ENCODE measurements at regions not wholly inside any gene's neighbourhood (a gene's known extent, or its start where the extent isn't known, plus 50 kb on each side); places are given as distances from the start of the nearest gene placed in this dataset.
"Not testable (repeated sequence)": the region's sequence is repeated elsewhere in the genome, so short reads cannot be mapped to it uniquely, and the experiment has no call there.

DNA sequence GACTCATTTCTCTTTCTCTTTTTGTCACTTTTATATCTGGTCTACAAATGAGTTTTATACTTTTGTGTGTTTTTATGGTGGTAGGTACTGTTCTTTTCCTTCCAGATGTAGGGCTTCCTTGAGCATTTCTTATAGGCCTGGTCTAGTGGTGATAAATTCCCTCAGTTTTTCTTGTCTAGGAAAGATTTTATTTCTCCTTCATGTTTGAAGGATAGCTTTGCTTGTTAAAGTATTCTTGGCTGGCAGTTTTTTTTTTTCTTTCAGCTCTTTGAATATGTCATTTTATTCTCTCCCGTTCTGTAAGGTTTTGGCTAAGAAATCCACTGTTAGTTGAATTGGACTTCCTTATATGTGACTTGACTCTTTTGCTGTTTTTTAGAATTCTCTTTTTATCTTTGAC, 292.7 kb downstream of the RPS24 start:
- no peak for DNase-seq

DNA sequence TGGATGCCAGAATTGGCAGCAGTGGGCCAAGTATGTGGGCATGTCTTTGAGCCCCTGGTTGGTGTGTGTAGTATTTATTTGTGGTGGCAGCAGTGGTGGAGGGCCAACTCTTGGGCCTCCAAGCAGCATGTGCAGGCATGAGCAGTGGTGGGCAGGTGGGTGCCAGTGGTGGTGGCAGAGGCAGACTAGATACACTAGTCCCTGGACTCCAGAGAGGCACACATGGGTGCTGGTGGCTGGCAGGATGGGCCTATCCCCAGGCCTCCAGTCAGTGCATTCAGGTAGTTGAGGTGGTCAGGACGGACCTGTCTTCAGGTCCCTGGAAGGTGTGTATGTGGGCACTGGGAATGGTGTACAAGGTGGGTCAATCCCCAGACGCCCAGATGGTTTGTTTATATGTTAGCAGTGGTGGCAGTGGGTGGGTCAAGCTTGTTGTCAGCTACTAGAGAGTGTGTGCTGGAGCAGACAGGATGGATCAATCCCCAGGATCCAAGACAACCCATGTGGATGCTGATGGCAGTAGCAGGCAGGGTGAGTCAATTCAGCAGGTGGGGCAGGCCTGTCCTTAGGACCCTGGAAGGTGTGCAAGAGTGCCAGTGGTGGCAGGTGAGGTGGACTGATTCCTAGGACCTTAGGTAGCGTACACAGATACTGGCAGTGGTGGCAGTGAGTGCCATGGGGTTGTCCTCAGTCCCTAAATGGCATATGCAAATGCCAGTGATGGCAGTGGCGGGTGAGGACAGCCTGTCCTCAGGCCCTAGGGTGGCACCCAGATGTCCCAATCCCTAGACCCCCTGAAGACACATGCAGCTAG, 294.3 kb downstream of the RPS24 start:
- no peak for DNase-seq

- no peak for DNase-seq
Observed at GRCh38 chr10:78328592-78329404, 295.1 kb downstream of the RPS24 start.

GRCh38 chr10:78330884-78331283, 297.2 kb downstream of the RPS24 start:
- no peak for DNase-seq

- no peak for DNase-seq
Observed at GRCh38 chr10:78331391-78331922, 297.8 kb downstream of the RPS24 start.

DNA sequence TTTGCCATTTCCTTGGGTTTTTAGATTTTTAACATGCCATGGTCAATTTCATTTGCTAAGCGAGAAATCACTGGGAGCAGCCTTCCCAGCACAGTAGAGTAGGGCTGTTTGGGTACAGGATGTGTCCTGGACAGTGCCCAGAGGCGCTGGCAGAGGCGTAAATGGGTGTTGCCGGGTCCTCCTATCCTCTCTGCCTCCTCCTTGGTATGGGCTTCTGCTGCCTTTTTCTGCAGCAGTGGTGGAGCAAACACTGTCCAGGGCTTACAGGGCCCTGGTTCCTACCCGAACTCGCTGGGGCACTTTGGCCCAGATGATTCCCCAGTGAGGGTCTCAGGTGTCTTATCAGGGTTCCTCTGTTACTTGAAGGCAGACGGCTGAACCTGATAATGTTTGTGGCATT, 298.3 kb downstream of the RPS24 start:
- DNase-seq = no peak

DNA sequence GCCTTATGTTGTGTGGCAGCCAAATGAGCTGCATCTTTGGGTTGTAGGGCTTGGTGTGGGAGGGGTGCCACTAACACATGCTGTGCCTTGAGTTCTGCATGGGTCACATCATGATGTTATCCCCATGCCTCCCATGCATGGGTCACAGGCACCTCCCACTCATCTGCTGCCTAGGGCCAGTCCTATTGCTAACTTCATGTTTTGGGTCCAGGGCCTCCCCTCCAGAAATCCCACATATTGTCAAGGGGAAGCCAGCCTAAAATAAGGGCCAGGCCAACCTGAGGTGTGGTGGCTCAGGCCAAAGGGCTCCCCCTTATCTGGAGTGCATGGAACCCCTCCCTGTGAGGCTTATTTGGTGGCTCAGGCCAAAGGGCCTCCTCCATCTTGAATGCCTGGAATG, 299.0 kb downstream of the RPS24 start:
- no peak for DNase-seq

GRCh38 chr10:78333362-78334143, 299.9 kb downstream of the RPS24 start:
- DNase-seq = no peak

DNA sequence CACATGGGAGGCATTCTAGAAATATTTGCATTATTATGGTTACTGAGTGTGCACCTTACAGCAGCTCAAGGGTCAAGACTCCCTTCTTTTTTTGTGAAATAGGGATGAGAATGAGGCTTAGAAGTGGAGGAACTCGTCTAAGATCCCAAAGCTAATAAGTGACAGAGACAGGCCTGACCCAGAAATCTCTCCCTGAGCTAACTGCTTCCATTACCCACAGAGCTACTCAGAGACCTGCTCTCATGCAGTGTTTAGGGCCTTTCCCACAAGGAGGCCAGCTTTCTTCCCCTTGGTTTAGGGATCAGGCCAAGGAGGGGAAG, 301.7 kb downstream of the RPS24 start:
- no peak for DNase-seq

GRCh38 chr10:78335691-78336401, 302.2 kb downstream of the RPS24 start:
- DNase-seq = no peak

GRCh38 chr10:78336402-78336791, 302.7 kb downstream of the RPS24 start:
- DNase-seq = no peak

- DNase-seq = no peak
Observed at GRCh38 chr10:78337016-78337415, 303.4 kb downstream of the RPS24 start.

DNA sequence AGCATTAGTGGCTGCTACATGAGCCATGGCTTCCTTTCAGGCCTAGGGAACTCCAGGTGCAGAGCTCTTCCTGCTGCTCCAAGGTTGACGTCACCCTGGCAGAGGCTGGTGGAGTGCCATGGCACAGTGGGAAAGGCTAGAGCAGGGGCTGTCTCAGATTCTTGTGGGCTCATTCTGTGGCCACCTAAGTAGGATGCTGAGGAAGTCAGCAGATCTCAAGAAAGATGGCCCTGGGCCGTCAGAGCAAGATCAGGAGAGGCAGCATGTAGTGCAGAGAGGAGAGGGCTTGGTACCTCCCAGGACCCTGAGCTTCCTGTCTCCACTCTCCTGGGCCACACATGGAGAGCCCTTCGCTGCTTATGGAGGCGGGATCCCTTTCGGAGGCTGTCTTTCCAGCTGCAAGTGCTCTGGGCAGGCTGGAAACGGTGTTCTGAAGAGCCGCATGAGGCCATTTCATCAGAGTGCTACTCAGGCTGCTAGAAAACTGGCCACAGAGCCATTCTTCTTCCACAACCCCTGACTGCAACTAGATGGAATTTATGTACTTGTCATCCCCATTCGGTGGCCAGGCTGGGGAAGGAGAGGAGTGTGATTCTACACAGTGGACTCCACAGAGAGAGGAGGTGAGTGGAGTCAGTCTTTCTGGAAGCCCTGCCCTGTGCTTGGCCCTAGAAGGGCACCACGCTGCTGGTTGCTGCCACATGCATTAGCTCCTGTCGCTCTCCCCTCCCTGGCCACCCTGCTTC, 304.2 kb downstream of the RPS24 start:
- DNase-seq = no peak

DNA sequence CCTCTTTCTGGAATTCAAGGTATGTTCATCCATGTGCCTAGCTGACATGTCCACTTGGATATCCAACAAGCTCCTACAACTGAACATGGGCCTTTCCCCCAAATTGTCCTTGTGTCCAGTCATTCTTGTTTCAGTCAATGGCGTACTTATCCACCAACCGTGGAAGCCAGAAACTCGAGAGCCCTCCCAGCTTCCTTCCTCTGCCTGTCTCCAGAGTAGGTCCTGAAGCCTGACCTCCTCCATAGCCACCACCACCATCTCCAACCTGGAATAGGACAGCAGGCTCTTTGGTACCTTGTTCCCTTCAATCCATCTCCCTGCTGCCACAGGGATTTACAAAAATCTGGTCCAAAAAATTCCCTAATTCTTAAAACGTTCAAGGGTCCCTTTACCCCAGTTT, 305.1 kb downstream of the RPS24 start:
- DNase-seq = no peak

- no peak for DNase-seq
Observed at GRCh38 chr10:78339251-78339650, 305.6 kb downstream of the RPS24 start.

DNA sequence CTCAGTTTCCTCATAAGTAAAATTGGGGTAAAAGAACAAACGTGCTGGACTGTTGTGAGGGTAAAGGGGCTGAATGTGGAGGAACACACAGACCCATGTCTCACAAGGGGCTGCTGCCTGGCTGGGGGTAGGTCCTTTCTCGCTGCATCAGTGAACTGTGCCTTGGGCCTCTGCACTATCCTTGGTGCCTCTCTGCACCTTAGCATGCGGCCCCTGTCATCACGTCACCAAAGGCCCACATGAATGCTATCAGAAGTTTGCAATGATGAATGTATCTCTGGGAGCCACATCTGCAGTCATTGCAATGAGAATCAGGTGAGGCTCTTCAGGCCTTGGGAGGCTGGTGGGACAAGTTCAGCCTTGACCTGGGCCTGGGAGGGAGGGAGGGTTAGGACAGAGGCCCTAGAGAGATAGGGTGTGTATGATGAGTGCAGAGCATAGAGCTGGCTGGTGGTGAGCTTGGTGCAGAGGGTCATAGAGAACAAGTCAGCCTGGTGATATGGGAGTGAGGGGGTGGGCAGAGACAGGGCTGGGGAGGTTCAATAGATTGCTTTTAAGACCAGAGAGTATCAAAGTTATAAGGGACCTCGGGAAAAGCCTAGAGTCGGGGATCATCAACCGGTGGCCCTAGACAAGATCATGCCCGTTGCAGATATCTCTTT, 308.4 kb downstream of the RPS24 start:
- no peak for DNase-seq

- DNase-seq = no peak
Observed at GRCh38 chr10:78342827-78343653, 309.4 kb downstream of the RPS24 start.

DNA sequence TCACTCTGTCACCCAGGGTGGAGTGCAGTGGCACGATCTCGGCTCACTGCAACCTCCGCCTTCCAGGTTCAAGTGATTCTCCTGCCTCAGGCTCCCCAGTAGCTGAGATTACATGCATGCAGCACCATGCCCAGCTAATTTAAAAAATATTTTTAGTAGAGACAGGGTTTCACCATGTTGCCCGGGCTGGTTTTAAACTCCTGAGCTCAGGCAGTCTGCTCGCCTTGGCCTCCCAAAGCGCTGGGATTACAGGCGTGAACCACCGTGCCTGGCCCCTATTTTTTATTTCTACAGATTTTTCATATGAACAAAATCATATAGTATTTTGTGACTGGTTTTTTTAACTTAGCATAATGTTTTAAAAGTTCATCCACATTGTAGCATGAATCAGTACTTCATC, 310.6 kb downstream of the RPS24 start:
- DNase-seq = not testable (repeated sequence)

- DNase-seq = not testable (repeated sequence)
Observed at GRCh38 chr10:78345515-78345914, 311.9 kb downstream of the RPS24 start.

DNA sequence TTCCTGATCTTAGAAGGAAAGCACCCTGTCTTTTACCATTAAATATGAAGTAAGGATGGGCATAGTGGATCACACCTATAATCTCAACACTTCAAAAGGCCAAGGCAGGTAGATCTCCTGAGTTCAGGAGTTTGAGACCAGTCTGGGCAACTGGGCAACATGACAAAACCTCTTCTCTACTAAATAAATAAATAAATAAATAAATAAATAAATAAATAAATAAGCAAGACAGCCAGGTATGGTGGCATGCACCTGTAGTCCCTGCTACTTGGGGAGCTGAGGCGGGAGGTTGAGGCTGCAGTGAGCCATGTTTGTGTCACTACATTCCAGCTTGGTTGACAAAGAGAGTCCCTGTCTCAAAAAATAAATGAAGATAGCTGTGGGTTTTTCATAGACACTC, 313.1 kb downstream of the RPS24 start:
- DNase-seq = no peak
